ENCODE measurements at regions not wholly inside any gene's neighbourhood (a gene's known extent, or its start where the extent isn't known, plus 50 kb on each side); places are given as distances from the start of the nearest gene placed in this dataset.
"Not testable (repeated sequence)": the region's sequence is repeated elsewhere in the genome, so short reads cannot be mapped to it uniquely, and the experiment has no call there.

DNA sequence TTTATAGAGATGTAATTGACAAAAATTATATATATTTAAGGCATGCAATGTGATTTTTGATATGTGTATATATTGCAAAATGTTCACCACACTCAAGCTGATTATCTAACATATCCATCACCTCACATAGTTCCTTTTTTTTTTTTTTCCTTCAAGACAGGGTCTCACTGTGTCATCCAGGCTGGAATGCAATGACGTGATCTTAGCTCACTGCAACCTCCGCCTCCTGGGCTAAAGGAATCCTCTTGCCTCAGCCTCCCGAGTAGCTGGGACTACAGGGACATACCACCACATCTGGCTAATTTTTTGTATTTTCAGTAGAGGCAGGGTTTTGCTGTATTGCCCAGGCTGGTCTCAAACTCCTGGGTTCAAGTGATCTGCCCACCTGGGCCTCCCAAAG, 65.1 kb upstream of the SLC35C1 start (continued):
- TF ChIP-seq ELF1 (IDR thresholded peaks at IDR 0.05; ENCODE audit: borderline replicate concordance, low read depth) (no peak), TCF7L2 (IDR thresholded peaks at IDR 0.05; ENCODE audit: borderline replicate concordance, extremely low read depth, insufficient read depth, insufficient read length) (no peak), POLR2A (IDR thresholded peaks at IDR 0.05; ENCODE audit: borderline replicate concordance, extremely low read depth, insufficient read depth, insufficient read length) (no peak), CEBPB (IDR thresholded peaks at IDR 0.05; ENCODE audit: low read depth) (no peak), EZH2 (IDR thresholded peaks at IDR 0.05) (no peak), RAD21 (IDR thresholded peaks at IDR 0.05; ENCODE audit: low read depth) (no peak)

- H4K20me1 ChIP-seq (ENCODE audit: insufficient read depth); CTCF ChIA-PET; H3K9ac ChIP-seq (ENCODE audit: low read length); H3K27me3 ChIP-seq (ENCODE audit: insufficient read depth, low read length); H3K27ac ChIP-seq (ENCODE audit: low read depth, low read length); intact Hi-C loops (cut with micrococcal nuclease); H3K9me2 ChIP-seq (ENCODE audit: insufficient read depth); RAD21 ChIA-PET (ENCODE audit: low non-redundant PET in 1 of 2, low total read pairs in 2 of 2, uncharacterized antibody in 2 of 2, unreplicated experiment in 2 of 2); H3K4me2 ChIP-seq (ENCODE audit: low read length); BruUV-seq (replicated peaks); H3K9me3 ChIP-seq (ENCODE audit: control insufficient read depth in 1 of 2, insufficient read depth in 1 of 2, low read depth in 1 of 2, low read length in 2 of 2); DNase-seq (ENCODE audit: low read depth, low spot score); H3K79me2 ChIP-seq (ENCODE audit: insufficient read depth, low read length); H2AFZ ChIP-seq (ENCODE audit: low read depth, low read length, poor library complexity, severe bottlenecking); ATAC-seq; POLR2A ChIA-PET; H3K36me3 ChIP-seq (ENCODE audit: control insufficient read depth in 1 of 2, insufficient read depth in 2 of 2, low read length in 2 of 2); H3K4me3 ChIP-seq (replicated peaks in 1 of 2; ENCODE audit: low read depth in 1 of 2, low read length in 2 of 2): not testable (repeated sequence)
- peaks cover 0 to 12% of the 10 kb centered on the region in 2 experiments; a peak in 2 of 4 replicates for H3K4me1 ChIP-seq (ENCODE audit: control insufficient read depth in 1 of 2, insufficient read depth in 2 of 2, low read length in 2 of 2)
These were observed 65.9 kb upstream of the SLC35C1 start for GRCh38 chr11:45739071-45739470.

GRCh38 chr11:45738194-45738593, 66.8 kb upstream of the SLC35C1 start:
- ATAC-seq; RAD21 ChIA-PET (ENCODE audit: low non-redundant PET in 1 of 2, low total read pairs in 2 of 2, uncharacterized antibody in 2 of 2, unreplicated experiment in 2 of 2); H3K27ac ChIP-seq (ENCODE audit: low read depth, low read length); intact Hi-C loops (cut with micrococcal nuclease); H2AFZ ChIP-seq (ENCODE audit: low read depth, low read length, poor library complexity, severe bottlenecking); H3K4me3 ChIP-seq (replicated peaks in 1 of 2; ENCODE audit: low read depth in 1 of 2, low read length in 2 of 2); H3K9ac ChIP-seq (ENCODE audit: low read length); POLR2A ChIA-PET; H3K9me2 ChIP-seq (ENCODE audit: insufficient read depth); DNase-seq (ENCODE audit: low read depth, low spot score); CTCF ChIA-PET; H3K4me2 ChIP-seq (ENCODE audit: low read length); BruUV-seq (replicated peaks); H3K36me3 ChIP-seq (ENCODE audit: control insufficient read depth in 1 of 2, insufficient read depth in 2 of 2, low read length in 2 of 2); H3K27me3 ChIP-seq (ENCODE audit: insufficient read depth, low read length); H3K9me3 ChIP-seq (ENCODE audit: control insufficient read depth in 1 of 2, insufficient read depth in 1 of 2, low read depth in 1 of 2, low read length in 2 of 2); H3K79me2 ChIP-seq (ENCODE audit: insufficient read depth, low read length); H4K20me1 ChIP-seq (ENCODE audit: insufficient read depth): not testable (repeated sequence)
- peaks cover 0 to 12% of the 10 kb centered on the region in 2 experiments; a peak in 2 of 4 replicates for H3K4me1 ChIP-seq (ENCODE audit: control insufficient read depth in 1 of 2, insufficient read depth in 2 of 2, low read length in 2 of 2)
